ENCODE measurements at regions not wholly inside any gene's neighbourhood (a gene's known extent, or its start where the extent isn't known, plus 50 kb on each side); places are given as distances from the start of the nearest gene placed in this dataset.

GRCh38 chr17:45732926-45733505 lies 51.1 kb upstream of the CRHR1 start:
- TF ChIP-seq, protein P1, sequence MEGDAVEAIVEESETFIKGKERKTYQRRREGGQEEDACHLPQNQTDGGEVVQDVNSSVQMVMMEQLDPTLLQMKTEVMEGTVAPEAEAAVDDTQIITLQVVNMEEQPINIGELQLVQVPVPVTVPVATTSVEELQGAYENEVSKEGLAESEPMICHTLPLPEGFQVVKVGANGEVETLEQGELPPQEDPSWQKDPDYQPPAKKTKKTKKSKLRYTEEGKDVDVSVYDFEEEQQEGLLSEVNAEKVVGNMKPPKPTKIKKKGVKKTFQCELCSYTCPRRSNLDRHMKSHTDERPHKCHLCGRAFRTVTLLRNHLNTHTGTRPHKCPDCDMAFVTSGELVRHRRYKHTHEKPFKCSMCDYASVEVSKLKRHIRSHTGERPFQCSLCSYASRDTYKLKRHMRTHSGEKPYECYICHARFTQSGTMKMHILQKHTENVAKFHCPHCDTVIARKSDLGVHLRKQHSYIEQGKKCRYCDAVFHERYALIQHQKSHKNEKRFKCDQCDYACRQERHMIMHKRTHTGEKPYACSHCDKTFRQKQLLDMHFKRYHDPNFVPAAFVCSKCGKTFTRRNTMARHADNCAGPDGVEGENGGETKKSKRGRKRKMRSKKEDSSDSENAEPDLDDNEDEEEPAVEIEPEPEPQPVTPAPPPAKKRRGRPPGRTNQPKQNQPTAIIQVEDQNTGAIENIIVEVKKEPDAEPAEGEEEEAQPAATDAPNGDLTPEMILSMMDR (IDR thresholded peaks at IDR 0.05; ENCODE audit: unreplicated experiment): no peak
- H3K9me3 Mint-ChIP-seq (ENCODE audit: unreplicated experiment): peaks cover 15% of the 10 kb centered on the region
- H3K27ac Mint-ChIP-seq (ENCODE audit: low read depth, unreplicated experiment): no peak overlapping the region
- intact Hi-C loops (cut with micrococcal nuclease): no loop called here
- DNase-seq (ENCODE audit: unreplicated experiment): no peak
- ChIA-PET CTCF (interaction anchor here (1.3 to 1.7 kb wide), 2 partner anchors 11 to 13 kb away, joined by 4 to 5 read pairs; no protein-coding TSS in a partner anchor), POLR2A (no interaction called here)
- peaks cover 56% of the 10 kb centered on the region for H3K27me3 Mint-ChIP-seq (ENCODE audit: insufficient read depth, unreplicated experiment)
- no peaks in the 10 kb centered on the region for H3K4me1 Mint-ChIP-seq (ENCODE audit: insufficient read depth, unreplicated experiment)
- no peak overlapping the region for H3K4me3 Mint-ChIP-seq (ENCODE audit: unreplicated experiment)
- no peaks in the 10 kb centered on the region for H3K36me3 Mint-ChIP-seq (ENCODE audit: insufficient read depth, unreplicated experiment)
- BruUV-seq (replicated peaks): no TSS peak

- no TSS peak for BruUV-seq (replicated peaks)
- ChIA-PET POLR2A (no interaction called here), CTCF (interaction anchor here (1.7 kb wide), 1 partner anchor 14 kb away, joined by 5 read pairs; no protein-coding TSS in a partner anchor)
- Mint-ChIP-seq H3K36me3 (ENCODE audit: insufficient read depth, unreplicated experiment) (no peaks in the 10 kb centered on the region), H3K27ac (ENCODE audit: low read depth, unreplicated experiment) (no peak overlapping the region), H3K4me3 (ENCODE audit: unreplicated experiment) (no peak overlapping the region), H3K4me1 (ENCODE audit: insufficient read depth, unreplicated experiment) (no peaks in the 10 kb centered on the region), H3K9me3 (ENCODE audit: unreplicated experiment) (peaks cover 15% of the 10 kb centered on the region), H3K27me3 (ENCODE audit: insufficient read depth, unreplicated experiment) (peaks cover 56% of the 10 kb centered on the region)
- no peak for DNase-seq (ENCODE audit: unreplicated experiment)
- intact Hi-C loops (cut with micrococcal nuclease): no loop called here
- TF ChIP-seq, protein P1 (IDR thresholded peaks at IDR 0.05; ENCODE audit: unreplicated experiment): no peak
Measured at GRCh38 chr17:45733781-45734180, 50.3 kb upstream of the CRHR1 start.

All from MCF 10A (cell line).